Stomach (tissue), 4 donors: ENCODE measurements at regions not wholly inside any gene's neighbourhood (a gene's known extent, or its start where the extent isn't known, plus 50 kb on each side); places are given as distances from the start of the nearest gene placed in this dataset.

Source experiments
- POLR2A ChIP-seq, 4 donors: fragments of 450-650 bp; IDR thresholded peaks; one replicate each; pipeline ENCODE4 v1.6.1; 2016; ENCODE audit warnings: antibody characterized with exemption in 4 of 4, control low read depth in 2 of 4, mild to moderate bottlenecking in 1 of 4, moderate library complexity in 1 of 4
- POLR2AphosphoS5 ChIP-seq, 3 donors: sonication (generic); formaldehyde crosslinking; IDR thresholded peaks; one replicate each; pipeline ENCODE4 v1.6.1; 2016; ENCODE audit warnings: antibody characterized with exemption in 3 of 3
- TF ChIP-seq, protein P1 (sequence below), 7 experiments: fragments of 450-650 bp in 4 of 7; fragments of 200-600 bp in 3 of 7; sonication (generic) in 3 of 7; IDR thresholded peaks; one replicate each; pipeline ENCODE4 v1.5.1; 2016 to 2019; ENCODE audit warnings: antibody characterized with exemption in 7 of 7, control low read depth in 2 of 7, mild to moderate bottlenecking in 1 of 7

DNA sequence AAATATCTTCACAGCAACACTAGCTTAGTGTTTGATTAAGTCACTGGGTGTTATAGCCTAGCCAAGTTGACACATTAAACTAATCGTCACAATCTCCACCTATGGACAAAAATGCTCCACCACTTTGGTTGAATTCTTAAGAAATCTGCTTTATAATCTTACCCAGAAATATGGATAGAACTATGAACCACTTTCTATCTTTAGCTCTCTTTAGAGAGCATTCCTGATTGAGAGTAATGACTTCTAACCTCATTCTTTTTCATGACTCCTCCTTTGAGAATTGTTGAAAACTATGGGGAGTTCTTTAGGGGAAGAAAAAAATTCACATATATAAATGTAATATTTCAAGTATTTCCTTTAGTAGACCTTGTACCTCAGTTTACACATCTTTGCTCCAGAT is 1282.2 kb upstream of the ZEB2 start:
- TF ChIP-seq POLR2A (IDR thresholded peaks at IDR 0.05), result no peak
- TF ChIP-seq, protein P1, sequence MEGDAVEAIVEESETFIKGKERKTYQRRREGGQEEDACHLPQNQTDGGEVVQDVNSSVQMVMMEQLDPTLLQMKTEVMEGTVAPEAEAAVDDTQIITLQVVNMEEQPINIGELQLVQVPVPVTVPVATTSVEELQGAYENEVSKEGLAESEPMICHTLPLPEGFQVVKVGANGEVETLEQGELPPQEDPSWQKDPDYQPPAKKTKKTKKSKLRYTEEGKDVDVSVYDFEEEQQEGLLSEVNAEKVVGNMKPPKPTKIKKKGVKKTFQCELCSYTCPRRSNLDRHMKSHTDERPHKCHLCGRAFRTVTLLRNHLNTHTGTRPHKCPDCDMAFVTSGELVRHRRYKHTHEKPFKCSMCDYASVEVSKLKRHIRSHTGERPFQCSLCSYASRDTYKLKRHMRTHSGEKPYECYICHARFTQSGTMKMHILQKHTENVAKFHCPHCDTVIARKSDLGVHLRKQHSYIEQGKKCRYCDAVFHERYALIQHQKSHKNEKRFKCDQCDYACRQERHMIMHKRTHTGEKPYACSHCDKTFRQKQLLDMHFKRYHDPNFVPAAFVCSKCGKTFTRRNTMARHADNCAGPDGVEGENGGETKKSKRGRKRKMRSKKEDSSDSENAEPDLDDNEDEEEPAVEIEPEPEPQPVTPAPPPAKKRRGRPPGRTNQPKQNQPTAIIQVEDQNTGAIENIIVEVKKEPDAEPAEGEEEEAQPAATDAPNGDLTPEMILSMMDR (IDR thresholded peaks at IDR 0.05), result no peak
- no peak for TF ChIP-seq POLR2AphosphoS5 (IDR thresholded peaks at IDR 0.05)
